ENCODE measurements at regions not wholly inside any gene's neighbourhood (a gene's known extent, or its start where the extent isn't known, plus 50 kb on each side); places are given as distances from the start of the nearest gene placed in this dataset.

- H3K4me3 ChIP-seq (ENCODE audit: low read depth, low read length) = no peak overlapping the region
- DNase-seq (ENCODE audit: low read depth) = no peak
- no peak for TF ChIP-seq CTCF (conservative IDR thresholded peaks at IDR 0.05; ENCODE audit: low read depth, low read length)
Measured at GRCh38 chr9:30846651-30847050, 1537.8 kb upstream of the ACO1 start.

- TF ChIP-seq CTCF (conservative IDR thresholded peaks at IDR 0.05; ENCODE audit: low read depth, low read length) = no peak
- DNase-seq (ENCODE audit: low read depth) = no peak
- H3K4me3 ChIP-seq (ENCODE audit: low read depth, low read length) = no peak overlapping the region
Measured at GRCh38 chr9:30851600-30851999, 1532.8 kb upstream of the ACO1 start.

GRCh38 chr9:30900706-30901105, 1483.7 kb upstream of the ACO1 start:
- no peak for DNase-seq (ENCODE audit: low read depth)
- no peak for TF ChIP-seq CTCF (conservative IDR thresholded peaks at IDR 0.05; ENCODE audit: low read depth, low read length)
- H3K4me3 ChIP-seq (ENCODE audit: low read depth, low read length) = no peak overlapping the region

- H3K4me3 ChIP-seq (ENCODE audit: low read depth, low read length) = no peak overlapping the region
- no peak for TF ChIP-seq CTCF (conservative IDR thresholded peaks at IDR 0.05; ENCODE audit: low read depth, low read length)
- DNase-seq (ENCODE audit: low read depth) = no peak
Measured at GRCh38 chr9:30913331-30913730, 1471.1 kb upstream of the ACO1 start.

GRCh38 chr9:30915451-30915850, 1469.0 kb upstream of the ACO1 start:
- TF ChIP-seq CTCF (conservative IDR thresholded peaks at IDR 0.05; ENCODE audit: low read depth, low read length) = no peak
- H3K4me3 ChIP-seq (ENCODE audit: low read depth, low read length) = no peak overlapping the region
- no peak for DNase-seq (ENCODE audit: low read depth)

GRCh38 chr9:30925126-30925525, 1459.3 kb upstream of the ACO1 start:
- DNase-seq (ENCODE audit: low read depth) = no peak
- H3K4me3 ChIP-seq (ENCODE audit: low read depth, low read length) = no peak overlapping the region
- no peak for TF ChIP-seq CTCF (conservative IDR thresholded peaks at IDR 0.05; ENCODE audit: low read depth, low read length)

GRCh38 chr9:30925635-30926034, 1458.8 kb upstream of the ACO1 start:
- no peak for TF ChIP-seq CTCF (conservative IDR thresholded peaks at IDR 0.05; ENCODE audit: low read depth, low read length)
- H3K4me3 ChIP-seq (ENCODE audit: low read depth, low read length) = no peak overlapping the region
- DNase-seq (ENCODE audit: low read depth) = no peak

All from choroid plexus epithelial cell (primary cell).